Activated T-helper 17 cell treated with anti-CD3 and anti-CD28 coated beads, Interleukin-2, amount 50 U/mL, for 72 hours (primary cell): ENCODE measurements at regions not wholly inside any gene's neighbourhood (a gene's known extent, or its start where the extent isn't known, plus 50 kb on each side); places are given as distances from the start of the nearest gene placed in this dataset.
A peak's percentile ranks its signal among the peaks of the same experiment; 100 is the strongest.
"Not testable (repeated sequence)": the region's sequence is repeated elsewhere in the genome, so short reads cannot be mapped to it uniquely, and the experiment has no call there.

Experiments
- ATAC-seq: fragments of 150-1000 bp; cut with Tn5 transposase; replicated peaks from 2 replicates; pipeline ENCODE4 v1.10.0; 2021; ENCODE audit warnings: mild to moderate bottlenecking, moderate library complexity
- H3K27ac Mint-ChIP-seq: one replicate; pipeline ENCODE4 v1.8.0; 2022; ENCODE audit warnings: mixed read lengths
- H3K27me3 Mint-ChIP-seq: one replicate; pipeline ENCODE4 v1.8.0; 2022; ENCODE audit warnings: mixed read lengths
- H3K36me3 Mint-ChIP-seq: one replicate; pipeline ENCODE4 v1.8.0; 2022; ENCODE audit warnings: low read depth, mild to moderate bottlenecking, mixed read lengths
- H3K4me1 Mint-ChIP-seq: one replicate; pipeline ENCODE4 v1.8.0; 2022; ENCODE audit warnings: mixed read lengths
- H3K4me3 Mint-ChIP-seq: one replicate; pipeline ENCODE4 v1.8.0; 2022; ENCODE audit warnings: mild to moderate bottlenecking, mixed read lengths
- H3K9me3 Mint-ChIP-seq: one replicate; pipeline ENCODE4 v1.8.0; 2022; ENCODE audit warnings: mixed read lengths

DNA sequence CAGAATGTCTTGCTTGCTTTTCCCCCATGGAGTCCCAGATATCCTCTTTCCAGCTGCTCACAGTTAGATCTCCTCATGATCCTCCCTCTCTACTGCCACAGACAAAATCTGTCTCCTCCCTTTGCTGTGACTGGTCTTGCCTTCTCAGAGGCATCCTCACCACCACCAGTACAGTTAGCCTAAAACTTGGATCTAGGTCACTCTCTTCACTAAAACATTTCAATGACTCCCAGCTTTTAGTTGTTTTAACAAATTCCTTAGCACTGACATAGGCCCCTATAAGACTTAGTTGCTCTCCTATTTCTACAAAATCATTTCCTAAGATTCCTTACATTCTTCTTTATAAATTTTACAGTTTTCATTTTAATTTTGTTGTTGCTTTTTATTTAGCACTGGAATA is 734.2 kb upstream of the CHAC2 start:
- Mint-ChIP-seq H3K9me3 (no peaks in the 10 kb centered on the region), H3K36me3 (no peaks in the 10 kb centered on the region), H3K4me1 (no peaks in the 10 kb centered on the region), H3K4me3 (no peak overlapping the region), H3K27ac (no peak overlapping the region), H3K27me3 (no peaks in the 10 kb centered on the region)
- no peak for ATAC-seq

GRCh38 chr2:53028746-53029423 is 738.7 kb upstream of the CHAC2 start:
- no peak overlapping the region for H3K27ac Mint-ChIP-seq
- H3K4me1 Mint-ChIP-seq = no peaks in the 10 kb centered on the region
- no peaks in the 10 kb centered on the region for H3K9me3 Mint-ChIP-seq
- H3K27me3 Mint-ChIP-seq = no peaks in the 10 kb centered on the region
- no peak overlapping the region for H3K4me3 Mint-ChIP-seq
- ATAC-seq = no peak
- no peaks in the 10 kb centered on the region for H3K36me3 Mint-ChIP-seq

DNA sequence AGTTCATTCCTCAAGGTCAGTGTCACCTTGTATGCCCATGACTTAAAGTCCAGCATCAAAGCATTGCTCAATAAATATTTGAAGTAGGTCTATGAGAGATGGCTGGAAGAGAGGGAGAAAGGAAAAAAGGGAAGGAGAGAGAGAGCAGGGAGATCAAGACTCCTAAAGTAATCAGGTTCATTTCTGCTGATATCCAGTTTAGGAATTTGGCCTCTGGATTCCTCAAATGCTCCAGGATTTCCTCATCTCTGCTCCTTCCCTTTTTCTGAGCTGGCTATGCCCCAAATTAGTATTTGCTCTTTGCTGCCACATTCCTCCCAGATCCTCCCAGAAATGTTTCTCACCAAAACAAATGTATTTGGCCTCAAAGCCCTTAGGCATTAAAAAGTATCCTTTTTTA is 739.4 kb upstream of the CHAC2 start:
- no peaks in the 10 kb centered on the region for H3K9me3 Mint-ChIP-seq
- H3K4me1 Mint-ChIP-seq = no peaks in the 10 kb centered on the region
- no peak overlapping the region for H3K27ac Mint-ChIP-seq
- H3K36me3 Mint-ChIP-seq = no peaks in the 10 kb centered on the region
- H3K27me3 Mint-ChIP-seq = no peaks in the 10 kb centered on the region
- no peak for ATAC-seq
- H3K4me3 Mint-ChIP-seq = no peak overlapping the region

DNA sequence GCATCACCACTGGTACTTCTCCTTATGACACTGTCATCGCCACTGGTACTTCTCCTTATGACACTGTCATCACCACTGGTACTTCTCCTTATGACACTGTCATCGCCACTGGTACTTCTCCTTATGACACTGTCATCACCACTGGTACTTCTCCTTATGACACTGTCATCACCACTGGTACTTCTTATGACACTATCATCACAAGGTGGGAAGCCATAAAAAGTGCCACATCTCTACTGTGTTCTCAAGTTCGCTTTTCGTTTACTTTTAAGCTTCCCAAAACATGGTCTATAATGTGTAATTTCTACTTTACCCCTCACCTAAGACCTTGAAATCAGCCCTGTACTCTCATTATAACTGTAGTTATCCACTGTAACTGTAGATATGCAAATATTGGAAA is 745.4 kb upstream of the CHAC2 start:
- not testable (repeated sequence) for H3K4me3 Mint-ChIP-seq, H3K27me3 Mint-ChIP-seq, H3K9me3 Mint-ChIP-seq, H3K36me3 Mint-ChIP-seq, H3K4me1 Mint-ChIP-seq, H3K27ac Mint-ChIP-seq
- peak; percentile 69 for ATAC-seq

DNA sequence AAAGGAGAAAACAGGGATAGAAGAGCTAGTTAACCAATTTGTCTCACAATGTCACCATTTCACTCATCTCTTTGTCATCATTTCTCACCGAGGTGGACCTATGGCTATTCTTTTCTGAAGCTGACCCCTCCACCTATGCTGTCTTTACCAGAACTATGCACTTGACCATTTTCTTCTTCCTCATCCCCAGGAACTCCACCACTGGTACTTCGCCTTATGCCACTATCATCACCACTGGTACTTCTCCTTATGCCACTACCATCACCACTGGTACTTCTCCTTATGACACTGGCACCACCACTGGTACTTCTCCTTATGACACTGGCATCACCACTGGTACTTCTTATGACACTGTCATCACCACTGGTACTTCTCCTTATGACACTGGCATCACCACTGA is 745.8 kb upstream of the CHAC2 start:
- peak; percentile 52 for ATAC-seq
- H3K36me3 Mint-ChIP-seq = no peaks in the 10 kb centered on the region
- H3K9me3 Mint-ChIP-seq = peaks cover 4% of the 10 kb centered on the region
- no peak overlapping the region for H3K27ac Mint-ChIP-seq
- no peaks in the 10 kb centered on the region for H3K27me3 Mint-ChIP-seq
- H3K4me1 Mint-ChIP-seq = peaks cover 4% of the 10 kb centered on the region
- no peak overlapping the region for H3K4me3 Mint-ChIP-seq

DNA sequence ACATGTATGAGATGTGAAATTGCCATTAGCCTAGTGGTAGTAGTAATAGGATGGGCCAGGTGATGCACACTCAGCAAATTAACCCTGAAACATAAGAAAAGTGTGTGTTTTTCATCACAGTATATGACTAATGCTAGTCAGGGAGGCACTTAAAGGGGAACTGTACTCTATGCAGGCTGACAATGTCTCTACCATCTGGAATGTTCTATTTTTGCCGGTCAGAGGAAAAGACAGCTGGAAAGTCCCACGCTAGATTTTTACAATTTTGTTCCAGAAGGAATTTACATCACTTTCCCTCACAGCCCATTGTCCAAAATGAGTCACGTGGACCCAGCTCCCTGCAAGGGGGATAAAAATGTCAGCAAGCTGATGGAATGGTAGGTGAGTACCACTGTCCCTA is 746.3 kb upstream of the CHAC2 start:
- Mint-ChIP-seq H3K27ac (no peak overlapping the region), H3K4me3 (no peak overlapping the region), H3K36me3 (no peaks in the 10 kb centered on the region), H3K4me1 (peaks cover 4% of the 10 kb centered on the region), H3K9me3 (peaks cover 4% of the 10 kb centered on the region), H3K27me3 (no peaks in the 10 kb centered on the region)
- ATAC-seq = peak; percentile 42

- Mint-ChIP-seq H3K4me3 (no peak overlapping the region), H3K36me3 (no peaks in the 10 kb centered on the region), H3K4me1 (peaks cover 4% of the 10 kb centered on the region), H3K27me3 (no peaks in the 10 kb centered on the region), H3K9me3 (peaks cover 4% of the 10 kb centered on the region), H3K27ac (no peak overlapping the region)
- no peak for ATAC-seq
These were observed 748.7 kb upstream of the CHAC2 start for GRCh38 chr2:53018825-53019425.

- Mint-ChIP-seq H3K27ac (no peak overlapping the region), H3K9me3 (peaks cover 3% of the 10 kb centered on the region), H3K27me3 (no peaks in the 10 kb centered on the region), H3K36me3 (no peaks in the 10 kb centered on the region), H3K4me1 (no peaks in the 10 kb centered on the region), H3K4me3 (no peak overlapping the region)
- ATAC-seq = no peak
These were observed 760.6 kb upstream of the CHAC2 start for GRCh38 chr2:53006980-53007379.

GRCh38 chr2:53004413-53004812 is 763.2 kb upstream of the CHAC2 start:
- no peaks in the 10 kb centered on the region for H3K36me3 Mint-ChIP-seq
- no peak for ATAC-seq
- no peaks in the 10 kb centered on the region for H3K27me3 Mint-ChIP-seq
- no peak overlapping the region for H3K27ac Mint-ChIP-seq
- no peaks in the 10 kb centered on the region for H3K9me3 Mint-ChIP-seq
- no peak overlapping the region for H3K4me3 Mint-ChIP-seq
- no peaks in the 10 kb centered on the region for H3K4me1 Mint-ChIP-seq

- peaks cover 5% of the 10 kb centered on the region for H3K9me3 Mint-ChIP-seq
These were observed 772.2 kb upstream of the CHAC2 start for GRCh38 chr2:52995424-52995823.

DNA sequence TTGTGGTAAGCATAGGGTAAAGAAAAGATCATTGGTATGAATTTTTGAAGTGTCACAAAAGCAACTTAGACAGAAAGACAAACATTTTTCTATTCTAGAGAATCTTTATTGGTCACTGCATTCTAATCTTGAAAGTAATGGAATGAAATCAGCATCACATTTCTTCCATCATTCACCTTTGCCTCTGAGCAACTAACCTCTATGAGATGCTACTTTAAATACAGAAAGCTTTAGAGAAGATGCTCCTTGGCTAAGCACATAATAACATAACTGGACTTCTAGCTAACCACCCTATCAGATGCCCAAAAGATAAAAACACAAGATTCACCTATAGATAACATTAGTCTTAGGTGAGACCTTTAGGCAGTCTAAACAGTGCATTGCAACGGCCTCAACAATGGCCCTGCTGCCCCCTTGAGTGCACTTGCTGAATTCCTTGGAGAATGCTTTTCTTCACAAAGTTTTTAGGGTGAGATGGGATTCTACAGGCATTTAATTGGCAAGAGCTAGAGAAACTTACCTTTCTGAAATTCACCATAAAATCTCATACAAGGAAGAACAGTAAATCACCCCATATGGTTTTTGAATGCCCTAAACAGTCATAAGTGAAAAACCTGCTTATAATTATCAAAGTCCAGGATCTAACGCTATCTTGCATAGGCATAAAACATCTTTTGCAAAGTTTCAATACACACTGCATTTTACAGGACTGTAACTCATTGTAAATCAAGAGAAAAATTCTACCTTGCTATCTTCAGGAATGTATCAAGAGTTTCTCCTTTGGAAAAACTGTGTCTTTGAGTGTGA is 791.3 kb upstream of the CHAC2 start:
- no peaks in the 10 kb centered on the region for H3K36me3 Mint-ChIP-seq
- peak; percentile 77 for ATAC-seq
- H3K27me3 Mint-ChIP-seq = no peaks in the 10 kb centered on the region
- H3K27ac Mint-ChIP-seq = no peak overlapping the region
- H3K4me1 Mint-ChIP-seq = no peaks in the 10 kb centered on the region
- H3K9me3 Mint-ChIP-seq = no peaks in the 10 kb centered on the region
- no peak overlapping the region for H3K4me3 Mint-ChIP-seq

More at GRCh38 chr2:52995424-52995823, 772.2 kb upstream of the CHAC2 start:
- Mint-ChIP-seq H3K27me3 (no peaks in the 10 kb centered on the region), H3K27ac (no peak overlapping the region), H3K4me3 (no peak overlapping the region), H3K36me3 (no peaks in the 10 kb centered on the region), H3K4me1 (no peaks in the 10 kb centered on the region)
- no peak for ATAC-seq

DNA sequence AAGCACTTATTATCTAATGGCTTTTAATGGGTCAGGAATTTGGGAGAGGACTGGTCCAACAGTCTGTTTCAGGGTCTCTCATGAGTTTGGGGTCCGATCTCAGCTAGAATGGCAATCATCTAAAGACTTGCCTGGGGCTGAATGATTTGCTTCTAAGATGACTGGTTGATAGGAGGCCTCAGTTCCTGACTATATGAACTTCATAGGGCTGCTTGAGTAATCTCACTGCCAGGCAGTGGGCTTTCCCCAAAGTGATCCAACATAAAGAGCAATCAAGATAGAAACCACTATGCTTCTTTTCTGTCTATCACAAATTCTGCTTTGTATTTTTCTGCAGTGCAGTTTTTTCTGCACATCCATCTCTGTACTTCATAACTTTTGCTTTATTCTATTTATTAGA is 793.5 kb upstream of the CHAC2 start:
- Mint-ChIP-seq H3K4me3 (no peak overlapping the region), H3K4me1 (no peaks in the 10 kb centered on the region), H3K36me3 (no peaks in the 10 kb centered on the region), H3K9me3 (no peaks in the 10 kb centered on the region), H3K27ac (no peak overlapping the region), H3K27me3 (no peaks in the 10 kb centered on the region)
- ATAC-seq = peak; percentile 56

GRCh38 chr2:52970642-52971041 is 797.0 kb upstream of the CHAC2 start:
- Mint-ChIP-seq H3K9me3 (no peaks in the 10 kb centered on the region), H3K4me1 (no peaks in the 10 kb centered on the region), H3K36me3 (no peaks in the 10 kb centered on the region), H3K27ac (no peak overlapping the region), H3K27me3 (no peaks in the 10 kb centered on the region), H3K4me3 (no peak overlapping the region)
- no peak for ATAC-seq

GRCh38 chr2:52968043-52968442 is 799.6 kb upstream of the CHAC2 start:
- H3K27ac Mint-ChIP-seq = no peak overlapping the region
- H3K4me3 Mint-ChIP-seq = no peak overlapping the region
- H3K9me3 Mint-ChIP-seq = no peaks in the 10 kb centered on the region
- no peaks in the 10 kb centered on the region for H3K36me3 Mint-ChIP-seq
- H3K27me3 Mint-ChIP-seq = no peaks in the 10 kb centered on the region
- no peak for ATAC-seq
- H3K4me1 Mint-ChIP-seq = no peaks in the 10 kb centered on the region

- no peaks in the 10 kb centered on the region for H3K36me3 Mint-ChIP-seq
- no peaks in the 10 kb centered on the region for H3K9me3 Mint-ChIP-seq
- no peaks in the 10 kb centered on the region for H3K4me1 Mint-ChIP-seq
- H3K27ac Mint-ChIP-seq = no peak overlapping the region
- H3K4me3 Mint-ChIP-seq = no peak overlapping the region
- no peak for ATAC-seq
- H3K27me3 Mint-ChIP-seq = no peaks in the 10 kb centered on the region
These were observed 802.6 kb upstream of the CHAC2 start for GRCh38 chr2:52964916-52965530.
